HG03442 (cell line): ENCODE measurements at regions not wholly inside any gene's neighbourhood (a gene's known extent, or its start where the extent isn't known, plus 50 kb on each side); places are given as distances from the start of the nearest gene placed in this dataset.
"Not testable (repeated sequence)": the region's sequence is repeated elsewhere in the genome, so short reads cannot be mapped to it uniquely, and the experiment has no call there.

Source experiments
- ATAC-seq: cut with Tn5 transposase; IDR thresholded peaks from one replicate; pipeline ENCODE4 v1.9.1; 2021; ENCODE audit warnings: mild to moderate bottlenecking, moderate library complexity; ENCODE audit not compliant: unreplicated experiment

GRCh38 chr10:117601716-117602115 lies 59.2 kb downstream of the EMX2 start:
- no peak for ATAC-seq

DNA sequence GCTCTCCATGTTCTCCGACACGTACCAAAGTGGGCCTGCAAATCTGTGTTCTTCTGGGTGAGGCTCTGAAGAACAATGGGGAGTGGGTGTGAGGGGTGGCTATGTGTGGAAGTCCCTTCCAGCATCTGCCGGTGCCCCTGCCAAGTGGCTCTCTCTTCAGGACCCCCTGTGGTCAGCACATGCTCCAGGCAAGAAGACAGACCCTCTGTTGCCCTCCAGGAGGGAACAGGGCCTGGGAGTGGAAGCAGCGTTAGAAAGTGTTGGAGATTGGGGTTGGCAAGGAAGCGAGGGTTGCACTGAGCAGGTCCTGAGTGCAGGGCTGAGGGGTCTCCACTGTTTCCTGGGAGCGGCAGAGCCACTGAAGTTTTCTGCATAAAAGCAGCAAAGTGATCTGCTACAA lies 60.5 kb downstream of the EMX2 start:
- no peak for ATAC-seq

DNA sequence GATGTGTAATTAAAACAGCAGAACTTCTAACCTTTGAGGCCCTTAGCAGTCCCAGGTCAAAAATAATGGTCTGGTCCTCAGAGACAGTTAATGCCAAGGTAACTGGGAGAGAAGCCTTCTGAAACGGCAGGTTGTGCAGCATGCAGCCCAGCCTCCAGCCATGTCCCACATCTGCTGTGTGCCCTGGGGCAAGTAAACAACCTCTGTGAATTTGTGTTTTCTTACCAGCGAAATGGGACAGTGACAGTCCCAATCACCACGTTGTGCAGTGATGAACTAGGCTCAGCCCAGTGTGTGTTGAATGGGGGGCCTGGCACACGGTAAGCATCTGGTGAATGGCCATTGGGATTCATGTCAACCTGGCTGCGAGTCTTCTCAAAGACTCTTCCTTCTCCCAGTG lies 61.2 kb downstream of the EMX2 start:
- no peak for ATAC-seq

DNA sequence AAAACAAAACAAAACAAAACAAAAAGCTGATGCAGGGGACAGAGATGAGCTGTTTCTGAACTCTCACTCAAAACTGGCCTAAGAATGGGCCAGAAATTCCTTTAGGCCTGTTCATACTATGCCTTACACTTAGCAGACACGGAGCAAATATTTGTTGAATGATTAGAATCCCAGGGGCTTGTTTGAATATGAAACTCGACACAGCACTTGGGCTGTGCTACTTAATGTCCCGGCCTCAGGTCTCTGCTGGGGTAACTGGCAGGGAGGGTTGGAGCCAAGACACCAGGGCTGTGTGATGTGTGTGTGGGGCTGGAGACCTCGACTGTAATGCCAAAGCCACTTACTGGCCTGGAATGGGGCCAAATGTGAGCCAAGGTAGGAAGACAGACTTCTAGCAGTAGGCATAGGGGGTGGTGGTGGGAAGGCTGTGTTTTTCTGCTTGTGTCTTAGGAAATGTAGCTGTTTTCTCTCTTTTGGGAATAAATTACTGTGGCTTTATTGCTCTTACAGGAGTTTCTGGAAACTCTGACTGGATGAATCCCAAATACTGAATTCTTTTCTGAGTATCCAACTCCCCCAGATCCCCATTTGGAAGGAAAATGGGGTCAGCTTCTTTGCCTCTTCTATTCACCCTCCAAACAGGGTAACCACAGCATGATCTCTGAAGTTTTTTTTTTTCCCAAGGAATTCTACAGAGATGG lies 66.7 kb downstream of the EMX2 start:
- peak; percentile 64 for ATAC-seq

- no peak for ATAC-seq
Measured at GRCh38 chr10:117609796-117610170, 67.2 kb downstream of the EMX2 start.

DNA sequence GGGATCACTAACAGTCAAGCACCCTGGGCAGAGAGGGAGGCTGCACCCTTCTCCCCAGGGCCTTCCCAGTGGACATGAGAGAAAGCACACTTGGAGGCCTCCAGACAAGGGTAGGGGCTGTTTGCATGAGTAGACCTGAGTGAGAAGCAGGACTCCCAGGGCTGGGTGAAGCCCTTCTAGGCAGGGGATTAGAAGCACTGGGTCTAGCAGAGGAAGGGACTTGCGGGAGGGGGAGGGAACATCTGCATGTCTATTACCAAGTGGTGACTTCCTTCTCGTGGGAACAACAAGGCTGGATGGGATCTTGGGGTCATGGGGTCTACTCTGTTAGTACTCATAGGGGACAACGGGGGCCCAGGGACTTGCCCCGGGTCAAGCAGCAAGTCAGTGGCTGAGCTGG lies 67.8 kb downstream of the EMX2 start:
- no peak for ATAC-seq

DNA sequence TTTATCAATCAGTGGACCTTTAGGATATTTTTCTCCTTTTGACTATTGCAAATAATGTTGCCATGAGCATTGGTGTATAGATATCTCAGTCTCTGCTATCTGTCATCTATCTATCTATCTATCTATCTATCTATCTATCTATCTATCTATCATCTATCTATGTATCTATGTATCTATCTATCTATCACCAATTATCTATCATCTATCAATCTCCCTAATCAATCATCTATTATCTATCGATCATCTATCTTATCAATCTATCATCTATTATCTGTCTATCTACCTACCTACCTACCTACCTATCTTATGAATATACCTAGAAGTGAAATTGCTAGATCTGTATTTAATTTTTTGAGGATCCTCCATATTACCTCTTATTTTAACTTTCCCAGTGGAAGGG lies 69.6 kb downstream of the EMX2 start:
- ATAC-seq, result no peak

- ATAC-seq, result no peak
Measured at GRCh38 chr10:117615649-117616048, 73.1 kb downstream of the EMX2 start.

DNA sequence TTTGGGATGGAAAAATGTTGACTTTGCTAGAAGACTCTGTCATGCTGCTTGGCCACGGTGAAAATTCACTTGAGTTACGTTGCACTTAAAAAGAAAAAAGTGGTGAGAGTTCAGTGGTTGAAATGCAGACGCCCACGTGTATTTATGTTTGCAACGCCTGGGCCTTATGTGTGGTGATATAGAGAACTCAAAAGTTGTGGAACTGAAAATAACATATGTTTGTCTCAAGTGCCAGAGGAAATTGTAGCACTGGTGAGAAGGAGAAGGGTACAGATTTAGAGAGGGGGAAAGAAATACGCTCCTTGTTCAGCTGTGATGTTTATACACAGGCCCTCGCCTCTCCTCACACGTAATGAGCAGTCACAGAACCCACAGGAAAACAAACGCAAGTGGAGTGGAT lies 73.6 kb downstream of the EMX2 start:
- peak; percentile 91 for ATAC-seq

- no peak for ATAC-seq
Measured at GRCh38 chr10:117617086-117617485, 74.5 kb downstream of the EMX2 start.

DNA sequence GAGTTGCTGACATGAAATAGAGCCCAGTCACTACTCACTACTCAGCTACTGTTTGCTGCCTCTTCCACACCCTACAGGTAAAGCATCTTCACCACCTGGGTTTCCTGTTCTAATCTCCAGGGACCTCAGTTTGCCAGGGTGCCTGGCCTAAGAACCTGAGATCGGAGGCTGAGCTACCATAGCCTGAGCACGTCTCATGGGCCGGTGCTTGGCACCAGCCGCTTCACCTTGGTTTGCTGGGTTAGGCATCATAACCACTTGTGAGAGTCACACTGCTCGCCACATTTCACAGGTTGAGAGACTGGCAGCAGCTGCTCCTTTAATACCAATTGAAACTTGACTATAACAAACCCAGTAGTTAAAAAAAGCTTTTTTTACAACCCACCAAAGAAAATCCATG lies 75.1 kb downstream of the EMX2 start:
- peak; percentile 40 for ATAC-seq

GRCh38 chr10:117619223-117619622 lies 76.7 kb downstream of the EMX2 start:
- no peak for ATAC-seq

DNA sequence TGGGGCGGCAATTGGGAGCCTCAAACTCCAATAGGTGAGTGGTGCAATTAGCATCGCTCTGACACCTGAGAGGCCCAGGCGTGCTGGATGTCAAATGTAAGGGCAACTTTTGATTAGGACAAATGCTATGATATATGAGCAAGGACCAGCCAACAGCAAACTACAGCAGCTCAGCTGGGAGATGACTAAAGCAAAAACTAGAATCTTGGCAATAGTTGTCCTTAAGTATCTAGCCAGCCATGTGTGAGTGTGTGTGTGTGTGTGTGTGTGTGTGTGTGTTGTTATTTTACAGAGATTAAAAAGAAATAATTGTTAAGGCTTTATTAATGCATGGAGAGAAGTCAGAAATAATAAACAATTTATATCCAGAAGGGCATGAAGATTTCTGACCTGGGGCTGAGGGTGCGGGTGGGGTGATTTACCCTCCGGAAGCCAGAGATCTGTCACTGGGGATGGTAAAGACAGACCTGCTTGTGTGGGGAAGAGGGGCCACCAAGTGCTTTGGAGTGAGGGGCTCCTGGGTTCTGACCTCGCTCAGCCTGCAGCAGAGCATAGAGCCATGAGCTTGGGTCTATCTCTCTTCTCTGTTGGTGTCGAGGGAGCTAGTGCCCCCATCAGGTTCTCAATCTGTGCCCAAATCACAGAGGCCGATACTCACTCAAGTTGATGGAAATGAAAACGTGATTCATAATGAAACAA lies 77.3 kb downstream of the EMX2 start:
- ATAC-seq, result no peak

DNA sequence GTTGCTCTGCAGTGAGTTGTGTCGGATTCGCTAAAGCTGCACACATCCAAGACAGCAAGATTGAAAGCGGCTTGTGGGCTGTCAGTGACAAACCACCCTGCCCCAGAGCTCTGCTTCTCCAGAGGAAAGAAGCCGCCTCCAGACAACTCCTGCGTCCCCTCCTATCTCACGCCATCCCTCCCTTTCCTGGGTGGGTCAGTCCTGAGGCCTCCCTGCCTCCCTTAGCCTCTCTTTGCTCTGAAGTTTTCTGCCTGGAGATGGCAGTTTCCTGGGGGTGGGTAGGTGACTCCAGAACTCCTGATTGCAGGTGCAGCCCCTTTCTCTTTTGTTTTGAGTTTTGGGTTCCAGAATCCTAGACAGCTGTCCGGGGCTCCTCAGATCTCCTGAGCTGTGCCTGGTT lies 78.7 kb downstream of the EMX2 start:
- ATAC-seq, result no peak

DNA sequence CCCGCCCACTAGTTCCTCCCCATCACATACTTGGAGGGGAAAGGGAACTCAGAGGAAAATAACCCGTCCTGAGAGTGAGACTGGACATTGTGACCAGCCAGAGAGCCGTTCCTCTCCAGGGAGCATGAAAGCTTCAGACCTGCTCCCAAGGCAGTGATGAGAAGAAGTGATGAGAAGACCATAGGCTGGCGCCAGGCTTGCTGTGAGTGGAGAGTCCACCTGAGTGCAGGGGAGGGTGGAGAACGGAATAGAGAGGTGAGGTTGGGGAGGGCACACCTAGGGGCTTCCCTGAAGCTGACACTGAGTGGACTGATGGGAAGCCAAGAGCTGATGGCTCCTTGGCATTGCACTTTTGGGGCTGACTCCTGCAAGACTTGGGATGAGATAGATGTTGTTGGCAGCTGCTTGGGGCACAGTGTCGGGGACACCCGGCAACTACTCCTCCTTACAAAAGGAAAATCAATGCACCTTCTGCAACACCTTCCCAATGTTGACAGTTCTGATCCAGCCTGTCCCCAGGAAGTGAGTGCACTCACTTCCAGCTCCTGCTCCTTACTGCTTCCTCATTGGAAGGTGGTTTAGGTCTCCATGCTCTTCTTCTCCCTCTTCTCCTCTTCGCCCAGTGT lies 79.4 kb downstream of the EMX2 start:
- ATAC-seq, result no peak

GRCh38 chr10:117622471-117623184 lies 80.1 kb downstream of the EMX2 start:
- no peak for ATAC-seq

DNA sequence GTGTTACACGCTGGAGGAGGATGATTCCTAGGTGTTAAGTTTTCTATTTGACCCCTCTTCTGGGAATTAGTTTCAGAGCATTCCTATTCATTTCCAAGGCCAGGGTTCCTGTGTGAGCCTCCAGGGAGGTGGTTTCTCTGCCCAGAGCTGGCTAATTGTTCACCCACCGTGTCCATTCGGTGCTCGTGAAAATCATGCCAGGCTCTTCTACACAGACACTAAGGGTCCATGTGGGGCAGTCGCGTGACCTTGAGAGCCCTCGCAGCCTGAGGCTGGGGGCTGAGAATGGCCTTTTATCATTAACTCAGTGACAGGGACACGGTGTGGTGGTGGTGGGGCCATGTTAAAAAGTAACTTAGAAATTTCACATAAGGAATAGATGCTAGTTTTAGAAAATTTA lies 83.7 kb downstream of the EMX2 start:
- ATAC-seq, result no peak

DNA sequence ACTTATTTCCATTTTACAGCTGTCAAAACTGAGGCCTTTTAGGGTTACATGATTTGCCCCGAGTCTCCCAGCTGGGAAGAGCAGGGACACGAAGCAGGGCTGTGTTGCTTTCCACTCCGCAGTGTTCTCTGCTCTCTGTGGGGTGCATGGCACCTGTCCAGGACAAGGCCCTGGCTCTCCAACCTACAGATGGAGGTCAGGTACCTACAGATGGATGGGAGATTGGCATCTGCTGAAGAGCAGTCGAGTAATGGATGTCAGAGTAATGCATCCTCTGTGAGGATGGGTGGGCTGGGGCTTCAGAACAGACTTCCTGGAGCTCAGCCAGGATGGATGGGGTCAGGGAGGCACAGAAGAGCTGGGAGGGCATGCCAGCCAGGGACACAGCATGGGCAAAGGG lies 85.0 kb downstream of the EMX2 start:
- no peak for ATAC-seq

- ATAC-seq, result not testable (repeated sequence)
Measured at GRCh38 chr10:117629717-117630116, 87.2 kb downstream of the EMX2 start.

DNA sequence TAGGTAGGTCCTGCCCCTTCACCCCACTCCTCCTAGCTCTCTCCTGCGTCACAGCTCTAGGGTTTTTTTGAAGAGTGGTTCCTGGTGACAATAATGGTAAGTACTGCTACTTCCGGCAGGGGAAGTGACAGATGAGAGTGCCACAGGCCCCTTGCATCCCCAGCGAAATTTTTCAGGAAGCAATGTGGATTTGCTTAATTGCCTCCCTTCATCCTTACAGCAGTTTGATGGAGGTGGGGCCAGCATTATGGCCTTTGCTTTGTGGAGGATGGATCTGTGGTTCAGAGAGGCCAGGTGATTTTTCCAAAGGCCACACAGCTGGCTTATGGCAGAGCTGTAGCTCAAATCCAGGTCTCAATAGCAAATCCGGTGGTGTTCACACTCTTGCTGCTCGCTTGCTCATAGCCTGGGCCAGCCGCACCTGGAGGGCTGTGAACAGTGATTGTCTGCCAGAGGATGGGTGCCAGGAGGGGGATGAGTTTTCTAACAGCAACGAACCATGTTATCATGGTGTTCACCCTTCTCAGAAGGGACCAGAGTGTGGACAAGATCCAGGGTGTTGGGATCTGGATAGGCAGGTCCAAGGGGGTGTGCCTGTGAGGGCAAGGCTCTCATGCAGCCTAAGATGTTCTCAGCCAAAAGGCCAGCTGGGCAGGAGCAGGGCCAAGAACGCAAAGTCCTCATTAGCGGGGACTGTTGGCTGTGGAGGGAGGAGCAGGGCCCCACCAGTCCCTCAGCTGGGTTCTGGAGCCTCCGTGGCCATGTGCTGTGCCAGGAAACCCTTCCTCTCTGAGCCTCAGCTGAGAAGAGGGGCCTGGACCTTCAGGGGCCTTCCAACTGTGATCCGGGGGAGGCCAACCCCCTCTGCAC lies 89.0 kb downstream of the EMX2 start:
- no peak for ATAC-seq

- no peak for ATAC-seq
Measured at GRCh38 chr10:117632406-117632805, 89.9 kb downstream of the EMX2 start.
